ENCODE measurements at regions not wholly inside any gene's neighbourhood (a gene's known extent, or its start where the extent isn't known, plus 50 kb on each side); places are given as distances from the start of the nearest gene placed in this dataset.

- POLR2A ChIA-PET (ENCODE audit: unreplicated experiment) = no interaction called here
Measured at GRCh38 chr2:593356-594026, 83.7 kb downstream of the TMEM18 start.

GRCh38 chr2:592737-593136, 84.5 kb downstream of the TMEM18 start:
- Histone ChIP-seq H4K20me1 (ENCODE audit: low read length) (no peaks in the 10 kb centered on the region), H3K27ac (ENCODE audit: low read length) (no peak overlapping the region), H3K79me2 (ENCODE audit: low read length) (no peaks in the 10 kb centered on the region), H3K9ac (ENCODE audit: low read length) (no peak overlapping the region), H3K4me3 (ENCODE audit: low read length) (no peak overlapping the region), H3K9me2 (replicated peaks; ENCODE audit: low read length) (no peaks in the 10 kb centered on the region), H3K4me2 (ENCODE audit: low read length) (no peak overlapping the region), H3K4me1 (ENCODE audit: insufficient read depth, low read length) (peaks cover 8% of the 10 kb centered on the region; the same call in 1 of the 2 replicates), H3K9me3 (ENCODE audit: low read length) (no peaks in the 10 kb centered on the region), H3K27me3 (ENCODE audit: low read length) (no peaks in the 10 kb centered on the region), H3F3A (ENCODE audit: low read length, unreplicated experiment) (no peaks in the 10 kb centered on the region), H2AFZ (ENCODE audit: low read length) (no peak overlapping the region), H3K36me3 (ENCODE audit: low read depth, low read length) (no peaks in the 10 kb centered on the region)
- no peak for ATAC-seq
- DNase-seq = no peak
- intact Hi-C loops (cut with micrococcal nuclease) = no loop called here
- BruUV-seq (replicated peaks) = no TSS peak
- TF ChIP-seq EZH2 (IDR thresholded peaks at IDR 0.05; ENCODE audit: low read length, unreplicated experiment) = no peak
- no peak for TF ChIP-seq EZH2phosphoT487 (IDR thresholded peaks at IDR 0.05; ENCODE audit: borderline replicate concordance, low read length)
- TF ChIP-seq CTCF (conservative IDR thresholded peaks at IDR 0.05; ENCODE audit: low read depth, low read length) = no peak
- ChIA-PET CTCF (no interaction called here), POLR2A (ENCODE audit: unreplicated experiment) (no interaction called here)

More at GRCh38 chr2:593356-594026, 83.7 kb downstream of the TMEM18 start:
- Histone ChIP-seq H3K9ac (ENCODE audit: low read length) (no peak overlapping the region), H3K27ac (ENCODE audit: low read length) (no peak overlapping the region), H4K20me1 (ENCODE audit: low read length) (no peaks in the 10 kb centered on the region), H2AFZ (ENCODE audit: low read length) (no peak overlapping the region), H3K4me3 (ENCODE audit: low read length) (no peak overlapping the region), H3K9me3 (ENCODE audit: low read length) (no peaks in the 10 kb centered on the region), H3K4me1 (ENCODE audit: insufficient read depth, low read length) (peaks cover 8% of the 10 kb centered on the region; the same call in 1 of the 2 replicates), H3F3A (ENCODE audit: low read length, unreplicated experiment) (no peaks in the 10 kb centered on the region), H3K9me2 (replicated peaks; ENCODE audit: low read length) (no peaks in the 10 kb centered on the region), H3K4me2 (ENCODE audit: low read length) (no peak overlapping the region), H3K27me3 (ENCODE audit: low read length) (no peaks in the 10 kb centered on the region), H3K36me3 (ENCODE audit: low read depth, low read length) (no peaks in the 10 kb centered on the region), H3K79me2 (ENCODE audit: low read length) (no peaks in the 10 kb centered on the region)
- no TSS peak for BruUV-seq (replicated peaks)
- no peak for TF ChIP-seq EZH2phosphoT487 (IDR thresholded peaks at IDR 0.05; ENCODE audit: borderline replicate concordance, low read length)
- TF ChIP-seq EZH2 (IDR thresholded peaks at IDR 0.05; ENCODE audit: low read length, unreplicated experiment) = no peak
- no peak for TF ChIP-seq CTCF (conservative IDR thresholded peaks at IDR 0.05; ENCODE audit: low read depth, low read length)
- no peak for ATAC-seq
- intact Hi-C loops (cut with micrococcal nuclease) = no loop called here
- no peak for DNase-seq
- CTCF ChIA-PET = no interaction called here

Data from PC-3 (cell line).